GM19467 (cell line): ENCODE measurements at regions not wholly inside any gene's neighbourhood (a gene's known extent, or its start where the extent isn't known, plus 50 kb on each side); places are given as distances from the start of the nearest gene placed in this dataset.

Experiments used
- ATAC-seq: cut with Tn5 transposase; IDR thresholded peaks from one replicate; pipeline ENCODE4 v1.9.1; 2021; ENCODE audit warnings: mild to moderate bottlenecking, moderate library complexity; ENCODE audit not compliant: unreplicated experiment

GRCh38 chr4:121228848-121229247 is 64.7 kb upstream of the TNIP3 start:
- ATAC-seq = no peak

- peak; percentile 82 for ATAC-seq
Measured at GRCh38 chr4:121227341-121227792, 63.2 kb upstream of the TNIP3 start.

- no peak for ATAC-seq
Measured at GRCh38 chr4:121226362-121226761, 62.2 kb upstream of the TNIP3 start.

- no peak for ATAC-seq
Measured at GRCh38 chr4:121221608-121222007, 57.5 kb upstream of the TNIP3 start.

GRCh38 chr4:121221201-121221600 is 57.1 kb upstream of the TNIP3 start:
- no peak for ATAC-seq

GRCh38 chr4:121220698-121221097 is 56.6 kb upstream of the TNIP3 start:
- ATAC-seq = no peak

- no peak for ATAC-seq
Measured at GRCh38 chr4:121219227-121219626, 55.1 kb upstream of the TNIP3 start.

- no peak for ATAC-seq
Measured at GRCh38 chr4:121217351-121217750, 53.2 kb upstream of the TNIP3 start.

GRCh38 chr4:121216461-121216860 is 52.3 kb upstream of the TNIP3 start:
- no peak for ATAC-seq

GRCh38 chr4:121213940-121214339 is 49.8 kb upstream of the TNIP3 start:
- ATAC-seq = no peak
